MM.1S (cell line): ENCODE measurements at regions not wholly inside any gene's neighbourhood (a gene's known extent, or its start where the extent isn't known, plus 50 kb on each side); places are given as distances from the start of the nearest gene placed in this dataset.

ENCODE experiments used
- DNase-seq: peaks from one replicate; pipeline ENCODE4 v3.0.0-alpha.2; 2015
- H2AFZ ChIP-seq: fragments of 300-600 bp; sonication (generic); 2 replicates; pipeline ENCODE4 v1.6.0; 2016; ENCODE audit warnings: antibody characterized with exemption, low read length
- H3F3A ChIP-seq: fragments of 300-600 bp; sonication (generic); 2 replicates; pipeline ENCODE4 v1.6.1; 2016; ENCODE audit warnings: mild to moderate bottlenecking, antibody characterized with exemption, low read length, moderate library complexity, mixed read lengths; ENCODE audit not compliant: insufficient read depth
- H3K27ac ChIP-seq: fragments of 300-600 bp; sonication (generic); 2 replicates; pipeline ENCODE4 v1.5.1; 2016; ENCODE audit warnings: mild to moderate bottlenecking, low read length
- H3K27me3 ChIP-seq: fragments of 300-600 bp; sonication (generic); replicated peaks from 2 replicates; pipeline ENCODE4 v1.6.0; 2016; ENCODE audit warnings: low read length; ENCODE audit not compliant: insufficient read depth
- H3K36me3 ChIP-seq: fragments of 300-600 bp; sonication (generic); replicated peaks from 2 replicates; pipeline ENCODE4 v1.6.1; 2016; ENCODE audit warnings: mild to moderate bottlenecking, low read length, mixed read lengths; ENCODE audit not compliant: insufficient read depth
- H3K4me1 ChIP-seq: fragments of 300-600 bp; sonication (generic); 2 replicates; pipeline ENCODE4 v1.6.1; 2016; ENCODE audit warnings: low read length, mixed read lengths
- H3K4me2 ChIP-seq: fragments of 300-600 bp; sonication (generic); 2 replicates; pipeline ENCODE4 v1.6.0; 2016; ENCODE audit warnings: low read depth, low read length
- H3K4me3 ChIP-seq: fragments of 300-600 bp; sonication (generic); 2 replicates; pipeline ENCODE4 v1.5.1; 2016; ENCODE audit warnings: low read length, mixed read lengths
- H3K79me2 ChIP-seq: fragments of 300-600 bp; sonication (generic); 2 replicates; pipeline ENCODE4 v1.6.1; 2016; ENCODE audit warnings: mixed run types, low read length, mixed read lengths
- H3K9ac ChIP-seq: fragments of 300-600 bp; sonication (generic); 2 replicates; pipeline ENCODE4 v1.6.1; 2016; ENCODE audit warnings: low read length, mixed read lengths
- H3K9me2 ChIP-seq: fragments of 300-600 bp; sonication (generic); replicated peaks from 2 replicates; pipeline ENCODE4 v1.6.1; 2016; ENCODE audit warnings: mild to moderate bottlenecking, low read length, mixed read lengths; ENCODE audit not compliant: insufficient read depth
- H3K9me3 ChIP-seq: fragments of 300-600 bp; sonication (generic); replicated peaks from 2 replicates; pipeline ENCODE4 v1.6.1; 2016; ENCODE audit warnings: mild to moderate bottlenecking, low read length, mixed read lengths; ENCODE audit not compliant: insufficient read depth
- H4K20me1 ChIP-seq: fragments of 300-600 bp; sonication (generic); 2 replicates; pipeline ENCODE4 v1.6.1; 2016; ENCODE audit warnings: mild to moderate bottlenecking, low read length, moderate library complexity, mixed read lengths; ENCODE audit not compliant: insufficient read depth
- EZH2 ChIP-seq: fragments of 300-600 bp; sonication (generic); optimal IDR thresholded peaks from 2 replicates; pipeline ENCODE3; 2017; ENCODE audit warnings: low read depth, mild to moderate bottlenecking, antibody characterized with exemption, low read length, mixed read lengths
- EZH2phosphoT487 ChIP-seq: fragments of 300-600 bp; sonication (generic); IDR thresholded peaks from 2 replicates; pipeline ENCODE4 v1.6.1; 2018; ENCODE audit warnings: antibody characterized with exemption, low read length
- TF ChIP-seq, protein P1 (sequence below): fragments of 300-600 bp; sonication (generic); IDR thresholded peaks from 2 replicates; pipeline ENCODE4 v1.5.1; 2016; ENCODE audit warnings: antibody characterized with exemption, low read length, mixed read lengths

- no peaks in the 10 kb centered on the region for H3K4me1 ChIP-seq
- H3K27me3 ChIP-seq = no peaks in the 10 kb centered on the region
- no peak for DNase-seq
- TF ChIP-seq EZH2phosphoT487 (no peak), EZH2 (no peak)
- TF ChIP-seq, protein P1, sequence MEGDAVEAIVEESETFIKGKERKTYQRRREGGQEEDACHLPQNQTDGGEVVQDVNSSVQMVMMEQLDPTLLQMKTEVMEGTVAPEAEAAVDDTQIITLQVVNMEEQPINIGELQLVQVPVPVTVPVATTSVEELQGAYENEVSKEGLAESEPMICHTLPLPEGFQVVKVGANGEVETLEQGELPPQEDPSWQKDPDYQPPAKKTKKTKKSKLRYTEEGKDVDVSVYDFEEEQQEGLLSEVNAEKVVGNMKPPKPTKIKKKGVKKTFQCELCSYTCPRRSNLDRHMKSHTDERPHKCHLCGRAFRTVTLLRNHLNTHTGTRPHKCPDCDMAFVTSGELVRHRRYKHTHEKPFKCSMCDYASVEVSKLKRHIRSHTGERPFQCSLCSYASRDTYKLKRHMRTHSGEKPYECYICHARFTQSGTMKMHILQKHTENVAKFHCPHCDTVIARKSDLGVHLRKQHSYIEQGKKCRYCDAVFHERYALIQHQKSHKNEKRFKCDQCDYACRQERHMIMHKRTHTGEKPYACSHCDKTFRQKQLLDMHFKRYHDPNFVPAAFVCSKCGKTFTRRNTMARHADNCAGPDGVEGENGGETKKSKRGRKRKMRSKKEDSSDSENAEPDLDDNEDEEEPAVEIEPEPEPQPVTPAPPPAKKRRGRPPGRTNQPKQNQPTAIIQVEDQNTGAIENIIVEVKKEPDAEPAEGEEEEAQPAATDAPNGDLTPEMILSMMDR = no peak
- no peak overlapping the region for H3K9ac ChIP-seq
- no peaks in the 10 kb centered on the region for H4K20me1 ChIP-seq
- no peaks in the 10 kb centered on the region for H3K36me3 ChIP-seq
- H3K9me3 ChIP-seq = no peaks in the 10 kb centered on the region
- no peak overlapping the region for H2AFZ ChIP-seq
- H3K9me2 ChIP-seq = no peaks in the 10 kb centered on the region
- no peaks in the 10 kb centered on the region for H3K79me2 ChIP-seq
- H3K27ac ChIP-seq = no peak overlapping the region
- H3K4me3 ChIP-seq = no peak overlapping the region
- no peaks in the 10 kb centered on the region for H3F3A ChIP-seq
- no peak overlapping the region for H3K4me2 ChIP-seq
These were observed 246.2 kb downstream of the SEC23A start for GRCh38 chr14:38856798-38857197.

GRCh38 chr14:38855513-38855912 is 247.5 kb downstream of the SEC23A start:
- no peak overlapping the region for H3K4me3 ChIP-seq
- H3K36me3 ChIP-seq = no peaks in the 10 kb centered on the region
- no peaks in the 10 kb centered on the region for H3K4me1 ChIP-seq
- H2AFZ ChIP-seq = no peak overlapping the region
- H3K4me2 ChIP-seq = no peak overlapping the region
- H3K9me2 ChIP-seq = no peaks in the 10 kb centered on the region
- no peak overlapping the region for H3K9ac ChIP-seq
- H4K20me1 ChIP-seq = no peaks in the 10 kb centered on the region
- no peak for DNase-seq
- no peak overlapping the region for H3K27ac ChIP-seq
- H3K9me3 ChIP-seq = no peaks in the 10 kb centered on the region
- no peaks in the 10 kb centered on the region for H3K79me2 ChIP-seq
- TF ChIP-seq, protein P1 = no peak
- no peak for TF ChIP-seq EZH2phosphoT487
- no peak for TF ChIP-seq EZH2
- H3F3A ChIP-seq = no peaks in the 10 kb centered on the region
- H3K27me3 ChIP-seq = no peaks in the 10 kb centered on the region

DNA sequence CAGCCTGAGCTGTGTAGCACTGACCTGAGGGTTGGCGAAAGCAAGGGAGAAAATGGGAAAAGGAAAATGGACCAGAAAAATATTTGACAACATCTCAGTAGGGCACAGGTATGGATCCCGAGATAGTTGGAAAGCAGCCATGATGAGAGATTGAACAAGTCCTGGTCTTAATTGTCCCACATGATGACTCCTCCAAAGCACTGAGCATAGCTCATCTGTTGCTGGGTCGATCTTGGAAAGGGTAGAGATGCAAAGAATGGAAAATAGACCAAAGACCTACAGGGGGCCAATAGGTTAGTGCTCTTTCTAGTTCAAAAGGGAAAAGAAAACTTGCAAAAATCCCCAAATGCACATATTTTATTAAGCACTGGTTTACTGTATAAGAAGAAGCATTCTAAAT is 251.9 kb downstream of the SEC23A start:
- Histone ChIP-seq H3K9ac (no peak overlapping the region), H3K9me3 (no peaks in the 10 kb centered on the region), H2AFZ (no peak overlapping the region), H3K27me3 (no peaks in the 10 kb centered on the region), H3F3A (no peaks in the 10 kb centered on the region), H3K4me3 (no peak overlapping the region), H3K9me2 (no peaks in the 10 kb centered on the region), H3K4me2 (no peak overlapping the region), H3K79me2 (no peaks in the 10 kb centered on the region), H3K4me1 (no peaks in the 10 kb centered on the region), H4K20me1 (no peaks in the 10 kb centered on the region), H3K27ac (no peak overlapping the region), H3K36me3 (no peaks in the 10 kb centered on the region)
- DNase-seq = no peak
- TF ChIP-seq EZH2 (no peak), EZH2phosphoT487 (no peak)
- TF ChIP-seq, protein P1 = no peak
